CD4-positive, alpha-beta T cell treated with Interleukin-6 at 100 ng/mL for 8 hours (primary cell): ENCODE measurements at regions not wholly inside any gene's neighbourhood (a gene's known extent, or its start where the extent isn't known, plus 50 kb on each side); places are given as distances from the start of the nearest gene placed in this dataset.
"Not testable (repeated sequence)": the region's sequence is repeated elsewhere in the genome, so short reads cannot be mapped to it uniquely, and the experiment has no call there.

Experiments
- DNase-seq: peaks from one replicate; pipeline ENCODE4 v3.0.0-alpha.2; 2020; ENCODE audit warnings: mixed read lengths, low spot score

- DNase-seq, result no peak
Observed at GRCh38 chr1:70819785-70820184, 227.8 kb downstream of the PTGER3 start.

DNA sequence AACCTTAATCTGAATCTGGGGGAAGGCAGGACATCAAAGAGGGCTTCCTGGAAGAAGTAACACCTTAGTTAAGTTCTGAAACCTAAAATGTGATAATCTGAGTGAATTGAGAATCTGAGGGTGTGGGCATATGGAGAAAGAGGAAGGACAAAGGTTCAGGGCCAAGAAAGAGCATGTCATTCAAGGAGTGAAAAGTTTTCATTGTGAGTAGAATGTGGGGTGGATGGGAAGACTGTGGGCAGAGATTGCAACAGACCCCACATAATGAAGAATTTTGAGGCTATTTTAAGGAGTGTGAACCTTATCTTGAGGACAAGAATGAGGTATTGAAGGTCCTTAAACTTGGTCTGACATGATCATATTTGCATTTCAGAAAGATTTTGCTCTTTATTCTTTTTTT, 227.2 kb downstream of the PTGER3 start:
- no peak for DNase-seq

DNA sequence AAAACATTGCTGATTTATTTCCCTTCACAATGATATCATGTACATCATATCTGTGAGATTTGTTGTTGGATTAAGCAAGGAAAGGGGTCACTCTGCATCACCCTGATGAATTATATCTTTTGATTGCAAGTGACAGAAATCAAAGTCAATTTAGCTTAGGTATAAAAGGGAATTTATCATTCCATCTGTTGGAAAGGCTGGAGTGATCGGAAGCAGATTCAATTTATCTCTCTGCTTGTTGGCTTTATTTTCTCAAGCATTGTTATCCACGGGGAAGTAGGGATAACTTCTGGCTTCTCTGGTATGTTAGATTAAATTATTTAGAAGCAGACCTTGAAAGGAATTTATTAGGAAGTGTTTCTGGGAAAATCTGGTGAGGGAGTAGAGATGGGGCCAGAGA, 226.6 kb downstream of the PTGER3 start:
- DNase-seq, result no peak

- DNase-seq, result no peak
Observed at GRCh38 chr1:70826428-70826827, 221.2 kb downstream of the PTGER3 start.

DNA sequence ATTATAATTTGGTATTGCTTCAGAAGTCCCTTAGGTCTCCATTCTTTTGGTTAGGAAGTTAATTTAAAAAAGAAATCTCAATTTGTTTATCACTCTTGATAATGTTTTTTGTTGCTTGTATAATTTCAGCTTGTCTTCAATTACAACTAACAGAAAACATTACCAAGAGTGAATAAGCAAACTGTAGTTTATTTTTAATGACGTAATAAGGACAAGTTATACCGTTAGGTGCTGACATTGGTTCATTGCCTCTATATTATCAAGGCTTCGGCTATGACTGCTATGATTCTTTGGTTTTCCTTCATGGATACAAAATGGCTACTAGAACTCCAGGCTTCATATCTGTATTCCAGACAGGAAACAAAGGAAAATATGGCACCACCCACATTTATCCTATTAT, 220.6 kb downstream of the PTGER3 start:
- DNase-seq, result no peak

GRCh38 chr1:70828177-70828576, 219.4 kb downstream of the PTGER3 start:
- DNase-seq, result no peak

DNA sequence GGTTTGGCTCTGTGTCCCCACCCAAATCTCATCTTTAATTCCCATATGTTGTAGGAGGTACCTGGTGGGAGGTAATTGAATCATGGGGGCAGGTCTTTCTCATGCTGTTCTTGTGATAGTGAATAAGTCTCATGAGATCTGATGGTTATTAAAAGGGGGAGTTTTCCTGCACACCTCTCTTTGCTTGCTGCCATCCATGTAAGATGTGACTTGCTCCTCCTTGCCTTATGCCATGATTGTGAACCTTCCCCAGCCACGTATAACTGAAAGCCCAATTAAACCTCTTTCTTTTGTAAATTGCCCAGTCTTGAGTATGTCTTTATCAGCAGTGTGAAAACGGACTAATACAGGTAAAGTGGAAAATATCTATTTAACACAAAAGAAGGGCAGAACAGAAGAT, 213.3 kb downstream of the PTGER3 start:
- not testable (repeated sequence) for DNase-seq

DNA sequence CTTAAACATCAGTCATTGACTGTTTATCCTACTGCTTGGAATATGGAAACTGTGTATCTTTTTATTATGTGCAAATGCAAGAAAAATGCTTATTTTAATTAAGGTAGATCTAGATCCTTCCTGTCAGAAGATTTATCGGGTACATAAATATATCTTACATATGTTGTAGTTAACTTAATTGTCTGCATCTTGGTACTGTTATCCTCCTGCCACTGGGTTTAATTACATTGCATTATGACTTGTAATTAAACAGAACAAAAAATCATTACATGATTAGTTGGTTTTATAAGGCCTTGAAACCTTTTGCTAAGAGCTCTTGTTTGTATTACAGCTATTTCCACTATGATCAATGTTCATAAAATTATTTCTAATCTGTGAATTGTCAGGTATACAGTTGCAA, 211.2 kb downstream of the PTGER3 start:
- no peak for DNase-seq

DNA sequence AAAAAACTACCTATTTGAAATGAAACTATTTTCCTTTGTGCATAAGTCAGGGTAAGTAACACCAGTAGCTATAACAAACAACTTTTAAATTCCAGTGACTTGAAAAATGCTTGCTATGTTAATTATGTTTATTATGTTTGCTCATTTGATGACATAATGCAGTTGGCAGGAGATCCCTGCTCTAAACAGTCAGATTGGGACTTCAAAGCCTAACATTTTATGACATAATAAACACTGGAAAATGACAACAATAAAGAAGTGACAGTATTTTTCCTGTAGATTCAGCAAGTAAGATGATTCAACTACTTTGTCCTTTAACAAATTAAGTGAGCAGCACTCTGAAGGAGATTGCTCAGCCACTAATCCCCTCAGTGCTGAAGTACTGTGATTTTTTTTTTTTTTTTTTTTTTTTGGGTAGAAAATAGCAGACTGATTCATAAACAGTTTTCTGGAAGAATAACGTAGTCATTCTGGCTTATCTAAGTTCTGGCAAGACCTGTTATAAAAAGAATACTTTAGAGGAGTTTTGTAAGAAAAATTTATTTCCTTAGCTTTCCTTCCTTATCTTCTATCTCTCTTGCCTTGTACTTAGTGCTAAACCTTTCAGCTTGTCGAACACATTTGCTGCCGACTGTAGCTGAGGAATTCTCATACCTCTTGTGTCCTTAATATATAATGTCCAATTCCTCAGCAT, 207.2 kb downstream of the PTGER3 start:
- no peak for DNase-seq

- no peak for DNase-seq
Observed at GRCh38 chr1:70842562-70842961, 205.1 kb downstream of the PTGER3 start.

DNA sequence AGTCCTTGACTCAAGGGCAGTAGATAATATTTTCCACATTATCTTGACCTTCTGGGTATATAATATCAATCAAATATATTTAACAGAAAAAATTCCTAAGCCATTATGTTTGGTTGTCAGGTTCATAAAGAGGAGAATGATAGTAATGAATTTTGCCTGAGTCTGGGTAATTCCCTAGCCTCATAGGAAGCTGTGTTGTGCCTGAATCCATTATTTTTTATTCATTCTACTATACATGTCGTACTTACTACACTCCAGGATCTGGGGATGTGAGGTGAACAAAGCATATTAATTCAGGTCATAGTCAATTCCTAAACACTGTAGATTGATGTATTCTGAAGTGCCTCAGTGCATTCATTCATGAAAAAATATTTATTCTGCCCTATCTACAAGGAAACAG, 204.2 kb downstream of the PTGER3 start:
- DNase-seq, result no peak

- no peak for DNase-seq
Observed at GRCh38 chr1:70847013-70847412, 200.6 kb downstream of the PTGER3 start.

DNA sequence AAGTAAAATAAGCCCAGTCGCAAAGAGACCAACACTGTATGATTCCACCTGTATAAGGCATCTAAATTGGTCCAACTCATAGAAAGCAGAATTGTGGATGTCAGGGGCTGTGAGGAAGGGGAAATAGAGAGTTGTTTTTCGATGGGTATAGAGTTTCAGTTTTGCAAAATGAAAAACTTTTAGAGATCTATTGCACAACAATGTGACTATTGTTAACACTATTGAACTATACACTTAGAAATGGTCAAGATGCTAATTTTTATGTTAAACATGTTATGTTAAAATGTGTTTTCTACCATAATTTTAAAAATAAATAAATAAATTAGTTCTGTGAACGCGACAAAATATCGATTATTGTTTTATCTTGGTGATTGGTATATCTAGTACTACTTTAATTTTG, 192.4 kb downstream of the PTGER3 start:
- DNase-seq, result no peak

DNA sequence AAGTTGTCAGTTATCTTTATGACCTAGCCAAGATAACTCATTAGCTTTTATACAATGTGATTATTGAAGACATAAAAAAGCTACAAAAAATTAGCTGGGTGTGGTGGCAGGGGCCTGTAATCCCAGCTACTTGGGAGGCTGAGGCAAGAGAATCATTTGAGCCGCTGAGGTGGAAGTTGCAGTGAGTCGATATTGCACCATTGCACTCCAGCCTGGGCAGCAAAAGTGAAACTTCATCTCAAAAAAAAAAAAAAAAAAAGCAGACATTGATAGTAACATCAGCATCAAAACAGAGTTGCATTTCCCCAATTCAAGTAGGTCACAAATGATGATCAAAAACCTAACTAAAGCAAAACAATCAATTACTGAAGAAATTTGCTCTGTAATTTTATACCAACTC, 191.4 kb downstream of the PTGER3 start:
- no peak for DNase-seq

GRCh38 chr1:70863239-70863638, 184.4 kb downstream of the PTGER3 start:
- DNase-seq, result no peak

DNA sequence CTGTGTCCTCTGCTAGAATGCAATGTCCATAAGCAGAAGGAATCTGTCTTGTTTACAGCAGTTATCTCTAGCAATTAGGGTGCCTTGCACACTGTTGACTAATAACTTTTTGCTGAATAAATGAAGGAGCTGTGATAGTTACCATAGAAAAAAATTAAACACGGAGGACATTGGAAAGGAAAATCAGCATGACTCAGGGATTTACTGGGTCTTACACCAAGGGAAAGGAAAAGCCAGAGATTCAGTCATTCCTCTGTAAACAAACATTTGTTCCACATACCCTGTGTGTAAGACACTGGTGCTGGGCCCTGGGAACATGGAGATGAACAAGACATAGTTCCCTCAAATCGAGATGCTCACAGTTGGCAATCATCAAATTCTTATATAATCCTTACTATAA, 183.3 kb downstream of the PTGER3 start:
- DNase-seq, result no peak

- DNase-seq, result no peak
Observed at GRCh38 chr1:70866542-70867264, 180.9 kb downstream of the PTGER3 start.

DNA sequence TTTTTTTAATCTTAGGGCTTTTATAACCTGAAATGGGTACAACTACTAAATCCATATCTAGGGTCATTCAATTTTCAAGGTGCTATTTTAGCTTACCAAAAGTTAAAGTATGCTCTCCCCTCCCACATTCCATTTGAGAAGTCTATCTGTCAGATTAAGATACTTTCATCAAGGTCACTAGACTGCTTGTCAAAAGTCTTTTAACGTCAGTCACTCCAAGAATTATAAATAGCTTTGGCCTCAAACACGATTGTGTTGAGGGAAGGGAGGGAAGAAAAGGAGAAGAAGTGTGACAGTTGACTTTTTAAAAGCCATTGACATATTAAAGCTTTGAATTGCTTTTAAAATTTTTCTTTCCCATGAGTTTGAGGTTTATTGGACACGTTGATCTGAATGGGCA, 175.8 kb downstream of the PTGER3 start:
- no peak for DNase-seq

DNA sequence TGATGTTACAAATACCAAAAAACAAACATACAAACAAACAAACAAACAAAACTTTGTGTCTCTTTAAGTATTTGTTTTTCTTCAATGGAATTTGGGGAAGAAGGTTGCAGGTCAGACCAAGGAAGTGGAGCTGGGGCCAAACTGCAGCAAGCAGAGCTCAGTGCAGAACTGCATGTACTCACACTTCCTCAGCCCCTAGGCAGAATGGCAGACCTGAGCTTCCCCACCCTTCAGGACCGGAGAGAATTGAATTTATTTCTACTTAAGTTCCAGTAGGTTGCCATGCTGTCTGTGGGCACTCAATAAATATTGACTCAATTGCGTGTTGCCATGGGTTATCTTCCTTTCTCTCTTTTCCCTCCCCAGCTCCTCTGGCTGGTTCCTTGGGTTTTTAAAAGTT, 173.6 kb downstream of the PTGER3 start:
- no peak for DNase-seq

DNA sequence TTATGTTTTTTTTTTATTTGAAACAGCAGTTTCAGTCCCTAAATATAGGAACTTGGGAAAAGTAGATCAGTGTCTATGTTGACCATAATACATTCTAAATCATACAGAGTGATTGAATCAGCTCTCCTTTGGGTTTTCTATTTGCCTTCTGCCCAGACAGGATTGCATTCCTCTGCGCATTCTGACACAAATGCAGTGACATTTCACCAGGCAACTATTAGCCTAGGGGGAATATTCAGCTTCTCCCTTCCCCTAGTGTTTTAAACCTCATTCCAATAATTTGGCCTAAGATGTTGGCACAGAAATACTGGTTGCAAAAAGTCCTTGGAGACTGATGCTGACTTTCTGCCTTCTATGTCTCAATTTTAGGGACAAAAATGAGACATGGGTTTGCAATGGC, 172.8 kb downstream of the PTGER3 start:
- no peak for DNase-seq

- DNase-seq, result no peak
Observed at GRCh38 chr1:70877343-70877742, 170.3 kb downstream of the PTGER3 start.

GRCh38 chr1:70887936-70888335, 159.7 kb downstream of the PTGER3 start:
- no peak for DNase-seq

GRCh38 chr1:70888722-70889121, 158.9 kb downstream of the PTGER3 start:
- DNase-seq, result no peak

DNA sequence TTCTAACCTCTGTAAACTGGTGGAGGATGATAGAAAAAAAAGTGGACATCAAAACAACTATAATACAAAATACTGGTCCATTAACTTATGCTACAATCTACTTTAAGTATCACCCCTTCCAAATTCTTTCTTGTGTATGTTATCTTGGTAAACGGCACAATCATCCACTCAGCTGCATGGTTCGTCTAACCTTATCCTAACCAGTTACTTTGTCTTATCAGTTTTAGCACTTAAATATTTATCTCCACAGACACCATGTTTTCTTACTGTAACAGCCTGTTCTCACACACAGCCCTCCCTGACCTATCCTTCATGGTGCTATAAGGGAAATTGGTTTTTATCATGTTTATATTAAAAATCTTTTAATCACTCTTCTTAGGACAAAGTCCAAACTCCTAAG, 157.2 kb downstream of the PTGER3 start:
- DNase-seq, result no peak
